IMR-90 (cell line): ENCODE measurements at regions not wholly inside any gene's neighbourhood (a gene's known extent, or its start where the extent isn't known, plus 50 kb on each side); places are given as distances from the start of the nearest gene placed in this dataset.

Experiments used
- BHLHE40 ChIP-seq: fragments of 150-350 bp; IDR thresholded peaks from 2 replicates; pipeline ENCODE4 v1.6.1; 2016; ENCODE audit warnings: mild to moderate bottlenecking, low read depth, low read length
- CEBPB ChIP-seq: IDR thresholded peaks from 2 replicates; pipeline ENCODE4 v1.6.1; 2012; ENCODE audit warnings: low read depth, low read length, improper control_type of control experiment
- CTCF ChIP-seq: conservative IDR thresholded peaks from 2 replicates; pipeline ENCODE4 v1.5.1; 2012; ENCODE audit warnings: mild to moderate bottlenecking, low read depth, low read length, improper control_type of control experiment
- ELK1 ChIP-seq: fragments of 150-350 bp; IDR thresholded peaks from 2 replicates; pipeline ENCODE4 v1.6.1; 2016; ENCODE audit warnings: low read depth, mild to moderate bottlenecking, low read length, moderate library complexity, borderline replicate concordance
- FOS ChIP-seq: fragments of 150-350 bp; IDR thresholded peaks from 2 replicates; pipeline ENCODE4 v1.6.1; 2016; ENCODE audit warnings: low read depth, low read length
- MAFK ChIP-seq: IDR thresholded peaks from 2 replicates; pipeline ENCODE4 v1.6.1; 2012; ENCODE audit warnings: low read depth, low read length, improper control_type of control experiment
- POLR2A ChIP-seq: IDR thresholded peaks from 2 replicates; pipeline ENCODE4 v1.6.1; 2012; ENCODE audit warnings: mild to moderate bottlenecking, low read depth, low read length
- RAD21 ChIP-seq: IDR thresholded peaks from 2 replicates; pipeline ENCODE4 v1.6.1; 2012; ENCODE audit warnings: low read length, improper control_type of control experiment
- RFX5 ChIP-seq: IDR thresholded peaks from 2 replicates; pipeline ENCODE4 v1.8.0; 2012; ENCODE audit warnings: low read depth, mild to moderate bottlenecking, low read length, moderate library complexity
- SMC3 ChIP-seq: fragments of 150-350 bp; IDR thresholded peaks from 2 replicates; pipeline ENCODE4 v1.6.1; 2016; ENCODE audit warnings: low read depth, mild to moderate bottlenecking, antibody characterized with exemption, low read length, moderate library complexity

GRCh38 chr16:61371881-61372280, 664.4 kb downstream of the CDH8 start:
- TF ChIP-seq CTCF (no peak), POLR2A (no peak), BHLHE40 (no peak), RFX5 (no peak), ELK1 (no peak), SMC3 (no peak), RAD21 (no peak), MAFK (no peak), FOS (no peak), CEBPB (no peak)
